Activated T-helper 9 cell treated with anti-CD3 and anti-CD28 coated beads, Interleukin-2, amount 50 U/mL, for 16 hours (primary cell): ENCODE measurements at regions not wholly inside any gene's neighbourhood (a gene's known extent, or its start where the extent isn't known, plus 50 kb on each side); places are given as distances from the start of the nearest gene placed in this dataset.
"Not testable (repeated sequence)": the region's sequence is repeated elsewhere in the genome, so short reads cannot be mapped to it uniquely, and the experiment has no call there.

Source experiments
- DNase-seq: peaks from one replicate; pipeline ENCODE4 v3.0.0-alpha.2; 2020; ENCODE audit warnings: low read depth

- no peak for DNase-seq
These were observed 526.7 kb upstream of the NRP1 start for GRCh38 chr10:33861016-33861704.

- no peak for DNase-seq
These were observed 526.1 kb upstream of the NRP1 start for GRCh38 chr10:33860552-33860951.

GRCh38 chr10:33859319-33860022 lies 525.0 kb upstream of the NRP1 start:
- no peak for DNase-seq

GRCh38 chr10:33858326-33858725 lies 523.9 kb upstream of the NRP1 start:
- DNase-seq = no peak

GRCh38 chr10:33853221-33853620 lies 518.8 kb upstream of the NRP1 start:
- not testable (repeated sequence) for DNase-seq

GRCh38 chr10:33843379-33843778 lies 508.9 kb upstream of the NRP1 start:
- no peak for DNase-seq

GRCh38 chr10:33841678-33842077 lies 507.2 kb upstream of the NRP1 start:
- DNase-seq = no peak

GRCh38 chr10:33838731-33839130 lies 504.3 kb upstream of the NRP1 start:
- no peak for DNase-seq

- DNase-seq = no peak
These were observed 503.3 kb upstream of the NRP1 start for GRCh38 chr10:33837736-33838135.

GRCh38 chr10:33835556-33835955 lies 501.1 kb upstream of the NRP1 start:
- DNase-seq = no peak

GRCh38 chr10:33833566-33833965 lies 499.1 kb upstream of the NRP1 start:
- DNase-seq = no peak

GRCh38 chr10:33832124-33832787 lies 497.8 kb upstream of the NRP1 start:
- DNase-seq = no peak

- DNase-seq = no peak
These were observed 497.1 kb upstream of the NRP1 start for GRCh38 chr10:33831591-33831990.

- not testable (repeated sequence) for DNase-seq
These were observed 495.4 kb upstream of the NRP1 start for GRCh38 chr10:33829899-33830298.

GRCh38 chr10:33828592-33828991 lies 494.1 kb upstream of the NRP1 start:
- no peak for DNase-seq

GRCh38 chr10:33826186-33826585 lies 491.7 kb upstream of the NRP1 start:
- no peak for DNase-seq

GRCh38 chr10:33822774-33823173 lies 488.3 kb upstream of the NRP1 start:
- DNase-seq = no peak

GRCh38 chr10:33820531-33820930 lies 486.1 kb upstream of the NRP1 start:
- no peak for DNase-seq

- no peak for DNase-seq
These were observed 484.7 kb upstream of the NRP1 start for GRCh38 chr10:33819206-33819605.

- no peak for DNase-seq
These were observed 483.9 kb upstream of the NRP1 start for GRCh38 chr10:33818343-33818742.

- no peak for DNase-seq
These were observed 483.1 kb upstream of the NRP1 start for GRCh38 chr10:33817605-33818004.

- no peak for DNase-seq
These were observed 481.3 kb upstream of the NRP1 start for GRCh38 chr10:33815776-33816175.

GRCh38 chr10:33813871-33814270 lies 479.4 kb upstream of the NRP1 start:
- DNase-seq = no peak
